Panc1 (cell line): ENCODE measurements at regions not wholly inside any gene's neighbourhood (a gene's known extent, or its start where the extent isn't known, plus 50 kb on each side); places are given as distances from the start of the nearest gene placed in this dataset.

ENCODE experiments used
- CTCF ChIP-seq: fragments of 450-650 bp; IDR thresholded peaks from 2 replicates; pipeline ENCODE4 v1.5.1; 2017; ENCODE audit warnings: mild to moderate bottlenecking
- POLR2AphosphoS5 ChIP-seq: IDR thresholded peaks from 2 replicates; pipeline ENCODE4 v1.6.1; 2012; ENCODE audit warnings: mild to moderate bottlenecking, low read depth, low read length, moderate library complexity
- REST ChIP-seq, 2 experiments: IDR thresholded peaks; 2 replicates each; pipeline ENCODE4 v1.6.1; 2011 to 2012; ENCODE audit warnings: low read depth in 2 of 2, control low read depth in 1 of 2, low read length in 1 of 2, mild to moderate bottlenecking in 1 of 2, moderate library complexity in 1 of 2; ENCODE audit not compliant: insufficient read depth in 1 of 2
- SIN3A ChIP-seq: IDR thresholded peaks from 2 replicates; pipeline ENCODE4 v1.6.1; 2012; ENCODE audit warnings: low read depth, mild to moderate bottlenecking, low read length, moderate library complexity, borderline replicate concordance; ENCODE audit not compliant: insufficient read depth
- TCF7L2 ChIP-seq: IDR thresholded peaks from 2 replicates; pipeline ENCODE4 v1.6.1; 2011; ENCODE audit warnings: mild to moderate bottlenecking, low read depth, low read length, inconsistent platforms

- TF ChIP-seq REST (IDR thresholded peaks at IDR 0.05; ENCODE audit: insufficient read depth in 1 of 2, low read depth in 2 of 2, low read length in 1 of 2) (no peak), TCF7L2 (no peak), CTCF (no peak), POLR2AphosphoS5 (no peak), SIN3A (no peak)
Measured at GRCh38 chr4:126124818-126125217, 810.1 kb downstream of the FAT4 start.
